ENCODE measurements at regions not wholly inside any gene's neighbourhood (a gene's known extent, or its start where the extent isn't known, plus 50 kb on each side); places are given as distances from the start of the nearest gene placed in this dataset.

- TF ChIP-seq CTCF (IDR thresholded peaks at IDR 0.05), result no peak
- no peak for TF ChIP-seq POLR2A (IDR thresholded peaks at IDR 0.05)
Measured at GRCh38 chr3:177978946-177979345, 557.3 kb upstream of the KCNMB2 start.

Measured in heart left ventricle (tissue), 13 donors.